GM18907 (cell line): ENCODE measurements at regions not wholly inside any gene's neighbourhood (a gene's known extent, or its start where the extent isn't known, plus 50 kb on each side); places are given as distances from the start of the nearest gene placed in this dataset.
"Not testable (repeated sequence)": the region's sequence is repeated elsewhere in the genome, so short reads cannot be mapped to it uniquely, and the experiment has no call there.

Source experiments
- ATAC-seq: cut with Tn5 transposase; IDR thresholded peaks from one replicate; pipeline ENCODE4 v1.9.1; 2021; ENCODE audit warnings: mild to moderate bottlenecking, moderate library complexity; ENCODE audit not compliant: unreplicated experiment

GRCh38 chr18:51569561-51569960 lies 372.1 kb upstream of the MEX3C start:
- no peak for ATAC-seq

- ATAC-seq, result not testable (repeated sequence)
Measured at GRCh38 chr18:51570071-51570470, 372.6 kb upstream of the MEX3C start.

GRCh38 chr18:51573886-51574285 lies 376.4 kb upstream of the MEX3C start:
- not testable (repeated sequence) for ATAC-seq

DNA sequence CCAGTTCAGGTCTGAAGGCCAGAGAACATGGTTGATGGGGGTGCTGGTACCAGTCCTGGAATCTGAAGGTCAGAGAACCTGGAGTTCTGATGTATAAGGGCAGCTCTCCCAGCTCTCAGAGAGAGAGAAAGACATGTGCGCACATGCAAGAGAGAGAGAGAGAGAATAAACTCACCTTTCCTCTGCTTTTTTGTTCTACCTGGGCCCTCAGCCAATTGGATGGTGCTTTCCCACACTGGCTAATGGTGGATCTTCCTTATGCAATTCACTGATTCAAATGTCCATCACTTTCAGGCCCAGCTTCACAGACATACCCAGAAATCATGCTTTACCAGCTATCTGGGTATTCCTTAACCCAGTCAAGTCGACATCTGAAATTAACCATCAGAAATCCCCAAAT lies 377.7 kb upstream of the MEX3C start:
- no peak for ATAC-seq

DNA sequence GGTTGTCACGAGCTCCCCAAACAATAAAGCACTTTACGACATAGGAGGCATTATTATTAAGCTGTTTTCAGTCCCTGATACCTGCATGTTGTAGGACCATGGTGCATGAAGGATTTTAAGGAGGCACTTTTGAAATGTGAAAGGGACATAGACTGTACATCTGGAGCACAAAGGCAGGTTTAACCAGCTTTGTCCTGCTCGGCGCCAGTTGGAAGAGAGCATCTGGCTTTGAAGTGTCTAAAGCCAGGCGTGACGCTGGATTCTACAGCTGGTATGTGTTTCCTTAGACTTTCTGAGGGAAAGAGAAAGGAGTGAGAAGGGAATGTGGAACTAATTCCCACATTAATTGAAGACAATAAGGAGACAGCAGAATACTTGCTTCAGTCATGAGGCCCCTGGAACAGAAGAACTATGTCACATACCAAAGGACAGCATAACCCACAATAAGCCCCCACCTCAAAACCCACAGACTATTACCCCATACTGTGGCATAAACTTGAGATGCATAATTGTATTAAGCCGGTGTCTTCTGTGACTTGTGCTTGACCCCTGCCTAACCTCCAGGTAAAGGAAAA lies 381.0 kb upstream of the MEX3C start:
- no peak for ATAC-seq

DNA sequence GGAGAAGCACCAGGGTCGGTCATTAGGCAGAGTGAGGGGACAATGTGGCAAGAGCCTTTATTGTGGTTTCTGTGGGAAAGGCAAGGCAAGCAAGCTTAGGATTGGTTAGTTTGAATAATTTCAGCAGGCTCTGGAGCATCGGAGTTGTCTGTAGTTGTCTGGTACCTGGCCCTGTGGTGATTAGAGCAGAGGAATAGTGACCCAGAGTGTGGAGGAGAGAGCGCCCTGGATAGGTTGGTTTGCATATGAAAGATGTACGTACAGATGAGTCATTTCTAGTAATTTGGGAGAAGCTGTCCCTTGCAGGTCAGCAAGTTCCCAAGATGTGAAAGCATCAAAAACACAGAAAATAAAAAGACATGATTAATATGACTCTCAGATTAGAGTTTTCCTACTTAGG lies 383.1 kb upstream of the MEX3C start:
- no peak for ATAC-seq

DNA sequence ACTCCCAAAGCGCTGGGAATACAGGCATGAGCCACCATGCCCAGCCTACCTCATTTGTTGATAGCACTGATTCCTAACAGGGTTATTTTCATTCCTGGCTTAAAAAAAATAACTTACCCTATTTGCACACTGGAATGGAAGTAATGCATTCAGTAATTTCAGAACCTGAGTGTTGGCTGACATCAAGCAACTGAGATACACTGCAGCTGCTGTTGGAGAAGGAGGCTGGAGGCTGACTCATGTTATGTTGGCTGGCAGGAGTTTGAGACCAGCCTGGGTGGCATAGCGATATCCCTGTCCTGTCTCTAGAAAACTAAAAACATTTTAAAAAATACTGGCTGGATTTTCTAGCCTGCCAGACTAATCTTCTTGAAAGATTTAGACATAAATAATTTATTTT lies 385.1 kb upstream of the MEX3C start:
- ATAC-seq, result no peak

DNA sequence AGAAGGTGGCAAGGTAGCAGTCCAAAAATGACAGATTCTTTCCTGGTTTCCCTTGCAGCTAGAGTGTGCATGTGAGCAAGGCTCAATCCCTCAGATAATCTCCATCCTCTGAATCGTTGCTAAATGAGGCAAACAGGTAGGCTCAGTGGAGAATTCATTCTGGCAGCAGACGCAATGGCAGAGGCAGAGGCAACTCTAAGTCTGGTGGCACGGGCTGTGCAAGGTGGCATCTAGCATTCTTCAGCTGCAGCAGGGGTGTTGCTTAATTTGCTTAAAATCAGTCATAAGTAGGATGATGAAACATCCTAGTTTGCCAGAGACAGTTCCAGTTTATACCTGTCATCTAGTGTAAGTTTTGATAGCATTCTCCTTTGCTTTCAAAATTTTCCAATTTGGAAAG lies 391.1 kb upstream of the MEX3C start:
- ATAC-seq, result no peak

DNA sequence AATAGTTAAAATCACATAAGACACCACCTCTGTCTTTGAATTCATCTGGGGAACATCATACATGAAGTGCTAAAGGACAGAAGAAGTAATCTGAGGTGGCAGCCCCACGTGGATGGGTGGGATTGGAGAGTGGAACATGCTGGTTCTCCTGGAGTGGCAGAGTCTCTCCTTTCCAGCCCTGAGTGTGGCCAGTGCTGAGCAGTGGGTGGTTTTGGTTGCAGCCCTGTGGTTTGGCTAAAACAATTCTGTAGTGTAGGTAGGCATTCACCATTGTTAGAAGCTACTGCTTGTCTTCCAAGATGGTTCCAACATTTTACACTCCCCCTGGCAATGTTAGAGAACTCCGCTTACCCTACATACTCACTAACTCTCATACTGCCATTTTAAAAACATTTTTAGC lies 396.4 kb upstream of the MEX3C start:
- no peak for ATAC-seq

- no peak for ATAC-seq
Measured at GRCh38 chr18:51603111-51603510, 405.6 kb upstream of the MEX3C start.

- ATAC-seq, result no peak
Measured at GRCh38 chr18:51603551-51603950, 406.1 kb upstream of the MEX3C start.

DNA sequence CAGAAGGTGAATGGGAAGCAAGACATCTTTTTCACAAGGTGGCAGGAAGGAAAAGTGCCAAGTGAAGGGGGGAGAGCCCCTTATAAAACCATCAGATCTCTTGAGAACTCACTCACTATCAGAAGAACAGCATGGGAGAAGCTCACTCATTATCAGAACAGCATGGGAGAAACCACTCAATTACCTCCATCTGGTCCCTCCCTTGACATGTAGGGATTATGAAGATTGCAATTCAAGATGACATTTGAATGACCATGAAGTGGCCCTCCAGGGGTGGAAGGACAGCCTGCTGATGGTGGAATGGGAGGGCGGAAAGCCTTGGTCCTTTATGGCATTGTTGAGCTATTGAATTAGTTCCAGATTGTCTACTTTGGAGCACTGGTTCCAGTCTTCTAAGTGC lies 413.0 kb upstream of the MEX3C start:
- ATAC-seq, result no peak

DNA sequence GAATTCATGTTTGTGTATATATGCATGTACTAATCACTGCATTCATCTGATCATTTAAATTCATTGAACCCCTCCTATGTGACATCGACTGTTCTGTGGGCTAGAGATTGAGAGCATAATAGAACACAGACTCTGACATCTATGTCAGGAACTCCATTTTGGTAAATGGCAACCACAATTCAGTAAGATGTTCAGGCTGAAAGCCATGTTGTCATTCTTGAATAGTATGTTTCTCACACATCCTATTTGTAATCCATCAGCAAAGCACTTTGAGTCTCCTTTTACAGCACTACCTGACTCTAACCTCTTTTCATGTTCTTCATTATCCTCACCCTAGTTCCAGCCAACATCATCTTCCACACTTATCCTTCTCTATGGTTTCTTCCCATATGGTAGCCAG lies 413.8 kb upstream of the MEX3C start:
- ATAC-seq, result no peak

GRCh38 chr18:51614033-51614432 lies 416.6 kb upstream of the MEX3C start:
- no peak for ATAC-seq

- ATAC-seq, result no peak
Measured at GRCh38 chr18:51614967-51615571, 417.6 kb upstream of the MEX3C start.

DNA sequence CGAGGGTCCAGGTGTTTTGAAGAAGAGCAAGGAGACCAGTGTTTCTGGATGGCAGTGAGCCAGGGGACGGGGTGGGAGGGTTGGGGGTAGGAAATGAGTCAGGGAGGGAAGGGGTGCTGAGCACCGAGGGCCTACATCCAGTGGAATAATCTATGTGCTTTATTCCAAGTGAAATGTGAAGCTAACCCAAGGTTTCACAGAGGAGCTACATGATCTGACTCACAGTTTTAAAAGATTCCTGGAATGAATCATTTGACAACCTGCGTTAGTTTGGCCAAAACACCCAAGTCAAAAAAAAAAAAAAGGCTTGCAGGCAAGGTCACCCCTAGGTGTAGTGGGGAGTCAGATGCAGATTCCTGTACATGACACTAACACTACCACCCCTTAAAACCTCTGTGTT lies 419.7 kb upstream of the MEX3C start:
- no peak for ATAC-seq

- ATAC-seq, result no peak
Measured at GRCh38 chr18:51617572-51618260, 420.2 kb upstream of the MEX3C start.

- no peak for ATAC-seq
Measured at GRCh38 chr18:51619283-51619682, 421.8 kb upstream of the MEX3C start.

DNA sequence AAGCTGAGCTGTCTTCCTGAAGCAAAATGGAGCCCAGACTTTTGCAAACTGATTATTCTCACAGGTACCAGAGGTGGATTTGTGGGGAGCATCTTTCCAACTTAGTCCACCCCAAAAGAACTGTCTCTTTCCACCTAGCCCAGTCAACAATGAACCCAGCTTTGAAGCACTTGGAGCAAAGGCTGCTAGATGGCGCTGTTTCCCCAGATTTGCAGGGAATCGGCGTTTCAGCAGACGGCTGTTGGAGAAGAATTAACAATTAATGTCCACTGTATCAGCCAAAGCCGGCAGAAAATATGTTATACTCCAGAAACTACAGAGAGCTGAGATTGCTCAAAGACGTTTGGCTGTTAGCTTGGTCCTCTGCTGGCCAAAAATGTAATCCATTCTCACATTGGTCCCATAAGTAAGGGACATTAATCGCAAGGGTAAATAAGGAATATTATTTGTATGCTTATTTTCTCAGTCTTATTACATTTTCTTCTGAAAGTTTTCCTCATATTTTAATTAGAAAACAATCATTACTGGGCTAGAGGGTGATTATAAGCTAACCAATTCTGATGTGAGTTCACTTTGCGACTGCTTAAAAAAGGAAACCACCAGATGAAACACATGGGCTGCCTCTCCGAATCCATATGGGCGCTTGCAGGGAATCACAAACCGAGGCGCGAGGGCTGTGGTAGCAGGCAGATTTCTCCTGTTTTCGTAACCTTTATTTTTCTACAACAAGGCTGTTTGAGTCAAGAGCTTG lies 423.8 kb upstream of the MEX3C start:
- ATAC-seq, result no peak

DNA sequence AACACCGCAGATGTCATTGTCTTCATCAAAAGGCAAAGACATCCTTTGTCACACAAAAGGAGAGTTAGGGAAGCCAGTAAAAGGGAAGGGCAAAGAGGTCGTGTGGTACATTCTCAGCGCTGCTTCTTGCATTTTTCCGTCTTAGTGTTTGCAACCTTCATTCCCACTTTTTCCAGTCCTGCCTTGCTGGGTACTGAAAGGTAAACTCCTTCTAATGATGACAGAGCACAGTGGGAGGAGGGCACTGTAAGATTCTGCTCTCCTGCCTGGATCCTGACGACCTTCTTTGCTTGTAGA lies 424.3 kb upstream of the MEX3C start:
- no peak for ATAC-seq

GRCh38 chr18:51622702-51623101 lies 425.2 kb upstream of the MEX3C start:
- no peak for ATAC-seq

- no peak for ATAC-seq
Measured at GRCh38 chr18:51623653-51624052, 426.2 kb upstream of the MEX3C start.
